ENCODE measurements at regions not wholly inside any gene's neighbourhood (a gene's known extent, or its start where the extent isn't known, plus 50 kb on each side); places are given as distances from the start of the nearest gene placed in this dataset.
A peak's percentile ranks its signal among the peaks of the same experiment; 100 is the strongest.
"Not testable (repeated sequence)": the region's sequence is repeated elsewhere in the genome, so short reads cannot be mapped to it uniquely, and the experiment has no call there.

DNA sequence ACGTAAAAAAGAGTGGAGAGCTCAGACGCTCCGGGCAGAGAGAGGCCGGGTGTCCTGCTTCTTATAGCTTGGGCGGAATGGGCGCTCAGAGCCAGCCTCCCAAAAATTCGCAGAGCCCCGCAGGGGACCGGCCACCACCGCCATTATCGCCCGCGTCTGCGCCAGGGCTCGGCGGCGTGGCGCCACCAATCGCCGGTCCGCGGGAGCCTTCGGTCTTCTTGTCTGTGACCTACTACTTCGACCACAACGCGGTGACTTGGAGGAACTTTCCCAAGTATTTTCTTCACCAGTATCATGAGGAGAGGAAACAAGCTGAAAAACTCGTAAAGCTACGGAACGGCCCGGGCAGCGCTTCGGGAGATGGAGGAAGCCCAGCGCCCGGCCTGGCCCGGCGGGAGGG lies 1138.1 kb upstream of the CHAC2 start:
- no peak for DNase-seq (ENCODE audit: low read depth in 4 of 4, low spot score in 3 of 4)

DNA sequence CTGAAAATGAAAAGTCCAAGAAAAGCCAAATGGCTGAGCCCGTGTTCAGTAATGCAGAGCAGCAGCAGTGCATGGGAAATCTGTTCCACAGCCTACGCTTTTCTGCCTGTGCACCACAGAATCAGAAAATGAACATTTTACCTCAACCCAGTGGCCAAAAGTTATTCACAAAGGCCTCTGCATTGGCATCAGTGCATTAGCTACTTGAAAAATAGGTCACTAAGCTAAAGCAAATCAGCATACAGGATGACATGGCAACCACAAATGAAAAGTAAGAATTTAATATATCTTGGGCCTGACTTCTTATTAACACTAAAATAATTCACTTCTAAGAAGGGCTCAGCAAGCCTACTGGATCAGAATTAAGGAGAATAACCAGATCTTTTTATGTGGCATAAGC lies 1145.3 kb upstream of the CHAC2 start:
- DNase-seq (ENCODE audit: low read depth in 4 of 4, low spot score in 3 of 4), result no peak

DNA sequence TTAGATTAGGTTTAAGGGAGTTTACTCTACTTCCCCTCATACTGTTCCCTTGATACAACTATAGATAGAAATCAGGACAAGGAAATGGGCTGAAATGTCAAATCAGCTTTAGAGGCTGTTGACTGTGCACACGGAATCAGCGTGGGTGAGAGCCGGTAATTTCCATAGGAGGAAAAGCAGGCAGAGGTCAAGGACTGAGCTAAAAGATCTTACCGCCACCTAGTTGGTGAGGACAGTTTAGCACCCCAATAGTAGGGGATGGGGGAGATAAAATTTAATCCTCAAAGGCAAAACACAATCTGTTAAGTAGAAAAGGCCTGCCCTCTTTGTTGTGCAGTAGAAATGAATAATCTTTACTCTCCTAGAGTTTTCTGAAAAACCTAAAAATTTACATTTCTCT lies 1154.5 kb upstream of the CHAC2 start:
- no peak for DNase-seq (ENCODE audit: low read depth in 4 of 4, low spot score in 3 of 4)

DNA sequence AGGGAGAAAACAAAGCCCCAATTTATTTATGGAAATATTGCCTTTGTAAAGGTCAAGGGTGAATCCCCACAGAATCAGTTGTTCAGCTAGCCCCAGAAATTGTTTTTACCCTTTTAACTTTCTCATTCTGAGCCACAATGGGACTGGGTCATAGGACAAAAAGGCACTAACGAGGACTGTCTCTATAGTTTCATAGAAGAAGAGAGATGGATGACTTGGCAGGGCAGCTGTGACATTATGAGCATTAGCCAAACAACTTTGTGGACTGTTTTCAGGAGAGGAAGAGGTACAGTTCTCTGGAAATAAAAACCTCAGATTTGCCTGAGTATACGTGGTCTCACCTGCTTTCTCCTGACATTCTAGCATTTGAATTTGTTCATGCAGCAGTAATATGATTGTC lies 1155.8 kb upstream of the CHAC2 start:
- DNase-seq (ENCODE audit: low read depth in 4 of 4, low spot score in 3 of 4), result no peak

DNA sequence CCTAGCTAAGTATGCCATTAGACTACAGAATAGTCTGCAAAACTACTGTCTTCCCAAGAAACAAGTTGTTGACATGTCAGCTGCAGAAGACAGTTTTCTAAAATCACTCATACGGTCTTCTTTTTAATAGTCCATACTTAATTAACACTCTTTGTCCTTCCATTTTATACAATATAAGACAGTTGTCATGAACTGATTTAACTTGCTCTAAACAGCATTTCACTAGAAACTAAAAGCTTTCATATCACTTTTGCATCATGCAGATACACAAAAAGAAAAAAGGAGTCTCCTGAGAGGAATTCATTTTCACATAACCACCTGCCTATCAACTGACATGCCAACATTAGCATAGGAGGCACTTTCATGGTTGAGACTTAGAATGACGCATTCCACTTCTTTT lies 1159.6 kb upstream of the CHAC2 start:
- DNase-seq (ENCODE audit: low read depth in 4 of 4, low spot score in 3 of 4), result no peak

DNA sequence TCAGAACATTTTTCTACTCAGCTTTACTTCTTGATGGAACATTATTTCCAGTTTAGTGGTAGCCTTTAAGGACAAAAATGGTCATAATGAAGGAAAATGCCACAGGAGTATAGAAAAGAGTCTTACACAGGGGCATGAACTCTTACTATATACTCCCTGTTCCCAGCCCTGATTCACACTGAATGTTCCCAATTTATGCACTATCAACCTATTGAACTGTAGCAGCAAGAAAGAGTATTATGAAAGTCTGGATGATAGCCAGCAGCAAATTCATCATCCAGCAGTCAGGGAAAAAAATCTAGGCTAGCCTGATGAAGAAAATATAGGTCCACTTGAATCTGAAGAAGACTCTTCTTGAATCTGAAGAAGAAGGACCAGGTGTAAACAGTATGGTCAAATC lies 1170.3 kb upstream of the CHAC2 start:
- DNase-seq (ENCODE audit: low read depth in 4 of 4, low spot score in 3 of 4), result no peak

DNA sequence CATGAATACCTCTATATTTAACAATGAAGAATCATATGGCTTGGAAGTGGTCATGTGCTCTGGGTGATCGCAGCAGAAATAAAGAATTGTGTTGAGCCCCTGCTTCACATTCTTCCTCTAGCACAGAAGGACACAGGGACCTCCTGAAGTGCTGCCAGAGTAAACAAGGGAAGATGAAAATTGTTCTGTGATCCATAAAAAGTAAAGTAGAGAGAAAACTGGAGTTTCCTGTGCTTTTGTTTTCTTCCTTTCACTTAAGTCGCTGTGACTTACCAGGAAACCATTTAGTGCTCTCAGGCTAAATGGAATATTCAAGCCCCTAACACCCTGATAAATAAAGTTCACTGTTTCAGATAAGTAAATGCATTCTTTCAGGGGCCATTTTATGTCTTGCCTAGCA lies 1173.6 kb upstream of the CHAC2 start:
- peak in 1 of 4 donors; percentile 0 for DNase-seq (ENCODE audit: low read depth in 4 of 4, low spot score in 3 of 4)

DNA sequence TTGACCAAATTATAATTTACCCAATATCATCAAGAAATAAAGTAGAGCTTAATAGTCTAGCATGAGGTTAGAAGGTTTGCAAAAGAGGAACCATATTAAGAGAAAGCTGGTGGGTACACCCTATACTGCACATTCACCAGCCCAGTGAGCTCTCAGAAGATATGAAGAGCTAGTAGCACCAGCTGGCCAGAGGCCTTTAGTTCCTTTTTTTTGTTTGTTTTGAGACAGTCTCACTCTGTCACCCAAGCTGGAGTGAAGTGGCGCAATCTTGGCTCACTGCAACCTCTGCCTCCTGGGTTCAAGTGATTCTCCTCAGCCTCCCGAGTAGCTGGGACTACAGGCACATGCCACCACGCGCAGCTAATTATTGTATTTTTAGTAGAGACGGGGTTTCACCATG lies 1183.5 kb upstream of the CHAC2 start:
- DNase-seq (ENCODE audit: low read depth in 4 of 4, low spot score in 3 of 4), result not testable (repeated sequence)

DNA sequence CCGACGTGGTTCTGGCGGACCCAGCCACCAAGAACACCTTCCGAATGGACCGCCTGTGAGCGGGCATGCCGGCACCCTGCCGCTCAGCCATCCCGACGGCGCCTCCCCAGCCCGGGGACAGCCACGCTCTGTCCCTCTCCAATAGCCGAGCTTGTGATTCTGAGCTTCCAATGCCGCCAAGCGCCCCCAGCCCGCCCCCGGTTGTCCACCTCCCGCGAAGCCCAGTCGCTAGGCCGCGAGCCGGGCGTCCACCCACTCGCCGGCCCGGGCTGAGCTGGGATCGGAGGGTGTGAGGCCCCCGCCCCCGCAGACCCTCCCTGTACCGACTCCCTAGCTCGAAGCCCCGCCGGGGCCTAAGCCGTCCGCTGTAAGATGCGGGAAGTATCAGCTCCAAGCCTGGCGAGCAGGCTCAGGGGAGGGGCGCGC lies 1195.1 kb upstream of the CHAC2 start:
- no peak for DNase-seq (ENCODE audit: low read depth in 4 of 4, low spot score in 3 of 4)

DNA sequence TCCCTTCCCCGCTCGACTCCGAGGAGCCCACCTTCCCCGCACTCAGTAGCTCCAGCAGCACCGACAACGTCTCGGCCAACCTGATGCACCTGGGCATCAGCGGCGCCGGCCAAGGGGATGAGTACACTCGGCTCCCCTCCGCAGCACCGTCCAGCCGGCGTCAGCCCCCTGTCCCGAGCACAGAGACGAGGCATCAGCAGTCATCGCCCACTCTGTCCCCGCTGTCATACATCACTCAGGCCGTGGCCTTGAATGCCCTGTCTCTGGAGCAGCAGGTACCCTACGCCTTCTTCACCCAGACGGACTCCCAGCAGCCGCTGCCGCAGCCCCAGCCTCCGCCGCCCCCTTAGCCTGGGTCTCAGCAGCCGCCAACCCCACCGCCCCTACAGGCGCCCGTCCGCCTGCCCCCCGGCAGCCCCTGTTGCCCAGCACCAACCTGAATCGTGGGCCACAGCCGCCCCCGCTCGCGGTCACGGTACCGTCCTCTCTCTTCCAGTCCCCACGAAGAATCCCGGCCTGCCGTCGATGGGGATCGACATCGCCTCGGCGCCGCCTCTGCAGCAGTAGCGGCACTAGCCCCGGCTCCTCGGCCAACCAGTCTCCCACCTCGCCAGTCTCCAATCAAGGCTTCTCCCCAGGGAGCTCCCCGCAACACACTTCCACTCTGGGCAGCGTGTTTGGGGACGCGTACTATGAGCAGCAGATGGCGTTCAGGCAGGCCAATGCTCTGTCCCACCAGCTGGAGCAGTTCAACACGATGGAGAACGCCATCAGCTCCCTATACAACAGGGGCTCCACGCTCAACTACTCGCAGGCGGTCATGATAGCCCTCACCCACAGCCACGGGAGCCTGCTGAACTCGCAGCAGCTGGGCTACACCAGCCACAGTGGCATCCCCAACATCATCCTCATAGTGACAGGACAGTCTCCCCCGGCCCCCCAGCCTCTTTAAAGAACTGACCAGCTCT lies 1195.9 kb upstream of the CHAC2 start:
- DNase-seq (ENCODE audit: low read depth in 4 of 4, low spot score in 3 of 4), result no peak

DNA sequence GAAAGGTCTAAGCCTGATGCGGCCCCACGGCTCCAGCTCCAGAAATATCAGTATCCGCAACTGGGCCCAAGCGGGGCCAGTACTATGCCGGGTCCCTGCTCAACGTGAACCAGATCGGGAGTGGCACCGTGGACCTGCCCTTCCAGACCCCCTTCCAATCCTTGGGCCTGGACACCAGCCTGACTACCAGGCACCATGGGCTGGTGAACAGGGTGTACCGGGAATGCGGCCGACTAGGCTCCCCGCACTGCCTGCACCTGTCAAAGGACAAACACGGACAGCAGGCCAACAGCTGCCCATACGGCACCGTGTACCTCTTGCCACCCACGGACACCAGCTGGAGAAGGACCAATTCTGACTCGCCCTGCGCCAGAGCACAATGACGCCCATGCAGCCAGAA lies 1196.9 kb upstream of the CHAC2 start:
- DNase-seq (ENCODE audit: low read depth in 4 of 4, low spot score in 3 of 4), result no peak

DNA sequence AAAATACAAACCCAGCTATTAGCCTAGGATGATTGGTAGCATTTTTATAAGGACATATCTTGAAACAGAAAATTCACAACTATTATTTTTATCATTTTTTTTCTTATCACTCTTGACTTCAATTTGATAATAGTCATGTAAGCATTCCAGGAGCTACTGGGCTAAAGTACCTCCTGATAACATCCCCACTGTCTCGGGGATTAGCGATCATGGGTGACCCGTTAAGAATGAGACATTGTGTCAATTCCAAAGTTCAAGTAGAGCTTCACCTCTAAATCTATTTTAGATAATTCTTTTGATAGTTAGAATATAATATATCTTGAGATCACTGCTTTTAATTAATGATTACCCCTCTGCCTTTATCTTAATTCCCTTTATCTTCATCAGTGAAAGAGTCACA lies 1204.5 kb upstream of the CHAC2 start:
- DNase-seq (ENCODE audit: low read depth in 4 of 4, low spot score in 3 of 4), result no peak

DNA sequence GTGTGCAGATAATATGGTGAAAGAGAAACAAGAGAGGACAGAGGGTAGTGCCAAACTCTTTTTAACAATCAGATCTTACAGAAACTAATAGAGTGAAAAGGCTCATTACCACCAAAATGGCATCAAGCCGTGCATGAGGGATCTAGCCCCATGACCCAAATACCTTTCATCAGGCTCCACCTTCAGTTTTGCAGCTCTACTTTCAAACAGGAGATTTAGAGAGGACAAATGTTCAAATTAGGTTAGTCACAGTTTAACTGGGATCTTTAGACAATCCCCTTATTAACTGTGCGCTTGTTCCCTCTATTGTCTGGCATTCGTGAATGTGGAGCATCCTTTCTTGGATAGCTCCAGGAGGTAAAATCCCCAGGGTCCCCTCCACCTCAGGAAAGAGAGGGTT lies 1209.3 kb upstream of the CHAC2 start:
- no peak for DNase-seq (ENCODE audit: low read depth in 4 of 4, low spot score in 3 of 4)

DNA sequence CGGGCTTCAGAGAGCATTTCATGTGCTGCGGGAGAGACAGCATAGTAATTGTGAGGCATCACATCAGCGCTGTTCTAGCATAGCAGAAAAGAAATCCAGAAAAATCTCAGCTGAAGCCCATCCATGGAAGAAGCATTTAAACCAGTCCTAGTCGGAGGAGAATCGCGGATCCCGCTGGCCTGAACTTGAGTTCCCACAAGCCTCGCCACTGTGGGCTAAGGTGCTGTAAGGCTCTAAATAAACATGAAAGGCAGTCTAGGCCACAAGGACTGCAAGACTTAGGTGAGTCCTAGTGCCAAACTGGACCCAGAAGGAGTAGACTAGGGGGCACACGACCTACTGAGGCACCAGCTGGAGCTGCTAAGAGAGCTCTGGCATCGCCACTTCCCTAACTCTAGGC lies 1225.3 kb upstream of the CHAC2 start:
- no peak for DNase-seq (ENCODE audit: low read depth in 4 of 4, low spot score in 3 of 4)

DNA sequence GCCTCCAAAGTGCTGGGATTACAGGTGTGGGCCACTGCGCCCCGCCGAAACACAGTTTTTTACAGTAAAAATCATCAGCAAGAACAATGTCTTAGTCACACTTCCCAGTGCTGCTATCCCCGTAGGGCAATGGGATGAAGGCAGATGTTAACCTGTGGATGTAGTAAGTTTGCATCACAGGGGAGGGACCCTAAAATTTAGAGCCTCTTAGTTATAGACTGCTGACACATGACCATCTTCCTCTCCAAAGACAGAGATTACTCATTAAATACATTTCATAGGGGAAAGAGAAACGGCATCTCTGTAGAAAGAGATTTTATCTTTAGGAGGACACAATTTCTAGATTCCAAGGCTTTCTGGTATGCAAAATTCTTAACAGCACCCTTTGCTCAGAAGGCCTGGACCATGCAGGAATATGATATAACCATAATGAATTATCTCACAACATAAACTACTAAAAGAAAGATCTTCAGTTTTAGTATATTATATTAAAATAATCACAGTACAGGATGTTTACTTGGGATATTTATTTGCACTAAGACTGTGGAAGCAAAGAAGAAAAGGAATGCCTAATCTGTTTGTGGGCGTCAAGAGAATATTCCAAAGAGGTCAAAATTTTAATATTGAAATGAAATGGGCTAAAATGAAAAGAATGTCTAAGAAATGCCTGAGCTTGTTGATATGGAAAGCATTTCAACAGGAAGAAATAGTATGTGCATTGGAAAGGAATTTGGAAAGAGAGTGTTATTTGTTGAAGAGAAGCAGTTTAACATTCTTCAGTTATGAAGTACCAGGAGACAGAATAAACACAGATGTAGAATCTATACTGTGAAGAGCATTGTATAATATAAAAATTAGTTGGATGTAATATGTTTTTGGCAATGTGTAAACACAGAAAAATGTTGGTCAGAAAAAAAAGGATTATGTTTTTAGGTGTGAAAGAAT lies 1228.3 kb upstream of the CHAC2 start:
- no peak for DNase-seq (ENCODE audit: low read depth in 4 of 4, low spot score in 3 of 4)

DNA sequence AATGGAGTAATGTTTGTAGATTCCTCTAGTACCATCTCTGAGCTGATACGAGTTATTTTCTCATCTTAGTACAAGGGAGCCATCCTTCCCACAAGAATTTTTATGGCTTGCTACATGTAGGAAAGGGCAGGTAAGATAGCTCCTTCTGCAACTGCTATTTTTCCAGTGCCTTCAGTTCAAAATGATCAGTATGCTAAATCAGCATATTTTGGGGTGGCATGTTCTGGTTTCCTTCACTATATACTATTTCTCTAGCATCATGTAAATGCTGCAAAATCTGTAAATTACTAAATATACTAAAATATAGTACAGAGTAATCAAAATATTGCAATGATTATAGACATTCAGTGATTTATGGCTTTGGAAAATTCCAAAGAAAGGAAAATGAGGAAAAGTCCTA lies 1230.0 kb upstream of the CHAC2 start:
- no peak for DNase-seq (ENCODE audit: low read depth in 4 of 4, low spot score in 3 of 4)

DNA sequence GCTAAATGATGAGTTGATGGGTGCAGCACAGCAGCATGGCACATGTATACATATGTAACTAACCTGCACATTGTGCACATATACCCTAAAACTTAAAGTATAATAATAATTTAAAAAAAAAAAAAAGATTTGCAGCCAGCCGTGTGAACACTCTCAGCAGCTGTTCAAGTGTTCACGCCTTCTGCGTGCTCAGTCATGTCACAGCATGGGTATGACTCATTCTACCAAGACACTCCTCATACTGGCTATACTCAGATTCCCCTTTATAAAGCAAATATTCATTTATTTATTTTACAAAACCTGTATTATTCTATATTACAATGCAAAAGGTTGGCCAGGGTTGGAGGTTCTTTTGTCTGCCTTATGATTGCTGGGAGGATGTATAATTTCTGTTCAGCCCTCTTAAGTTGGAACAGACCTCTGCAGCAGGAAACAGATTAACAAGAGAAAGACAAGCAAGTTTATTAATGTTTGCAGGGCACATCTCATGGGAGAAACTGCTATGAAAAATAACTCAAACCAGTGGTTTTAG lies 1230.6 kb upstream of the CHAC2 start:
- DNase-seq (ENCODE audit: low read depth in 4 of 4, low spot score in 3 of 4), result no peak

DNA sequence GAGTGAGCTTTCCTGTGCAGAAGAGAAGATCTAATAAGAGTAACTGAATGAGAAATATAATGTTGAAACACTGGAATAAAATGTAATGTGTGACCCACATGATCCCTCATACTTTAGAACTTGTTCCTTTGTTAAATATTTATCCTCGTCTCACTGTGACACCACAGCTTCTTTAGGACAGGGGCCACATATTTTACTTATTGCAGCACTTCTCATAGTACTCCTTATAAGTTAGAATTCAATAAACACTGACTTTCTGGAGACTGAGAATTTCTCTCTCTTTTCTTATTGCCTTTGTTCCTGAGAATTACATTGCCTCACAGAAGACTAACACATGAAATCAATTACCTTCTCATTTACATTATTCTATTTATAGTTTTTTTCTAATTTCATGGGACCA lies 1234.6 kb upstream of the CHAC2 start:
- DNase-seq (ENCODE audit: low read depth in 4 of 4, low spot score in 3 of 4), result no peak

DNA sequence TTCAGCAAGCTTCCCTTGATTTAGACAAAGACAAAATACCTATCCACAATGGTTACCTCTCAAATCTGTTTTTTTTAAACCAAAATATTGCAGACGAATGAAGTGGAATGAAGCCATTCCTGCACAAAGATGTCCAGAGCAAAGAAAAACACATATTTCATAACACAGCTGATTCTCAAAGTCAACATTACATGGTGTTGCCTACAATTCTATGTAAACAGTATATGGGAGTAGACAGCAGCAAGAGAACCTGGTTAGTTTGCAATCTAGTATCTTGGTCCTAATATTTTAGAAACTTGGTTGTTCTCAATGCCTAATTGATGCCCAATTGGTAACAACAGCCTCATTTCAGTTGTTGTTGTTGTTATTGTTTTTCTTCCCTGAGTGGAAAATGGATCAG lies 1240.9 kb upstream of the CHAC2 start:
- no peak for DNase-seq (ENCODE audit: low read depth in 4 of 4, low spot score in 3 of 4)

DNA sequence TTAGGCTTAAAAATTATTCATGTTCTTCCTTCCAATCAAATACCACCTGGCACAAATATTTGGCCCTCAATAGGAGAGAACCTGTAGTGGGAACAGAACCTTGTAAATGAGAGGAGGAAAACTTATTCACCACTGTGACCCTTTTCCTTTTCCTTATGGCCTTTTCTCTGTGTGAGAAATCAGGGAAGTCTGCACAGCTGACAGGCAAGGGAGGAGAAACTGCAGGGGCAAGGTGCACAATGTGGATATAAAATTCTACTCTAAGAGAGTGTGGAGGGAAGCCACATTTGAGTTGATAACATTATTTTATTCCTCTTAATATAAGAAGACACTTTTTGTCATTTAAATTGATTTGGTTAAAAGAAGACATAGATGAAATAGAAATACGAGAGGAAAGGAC lies 1247.0 kb upstream of the CHAC2 start:
- no peak for DNase-seq (ENCODE audit: low read depth in 4 of 4, low spot score in 3 of 4)

DNA sequence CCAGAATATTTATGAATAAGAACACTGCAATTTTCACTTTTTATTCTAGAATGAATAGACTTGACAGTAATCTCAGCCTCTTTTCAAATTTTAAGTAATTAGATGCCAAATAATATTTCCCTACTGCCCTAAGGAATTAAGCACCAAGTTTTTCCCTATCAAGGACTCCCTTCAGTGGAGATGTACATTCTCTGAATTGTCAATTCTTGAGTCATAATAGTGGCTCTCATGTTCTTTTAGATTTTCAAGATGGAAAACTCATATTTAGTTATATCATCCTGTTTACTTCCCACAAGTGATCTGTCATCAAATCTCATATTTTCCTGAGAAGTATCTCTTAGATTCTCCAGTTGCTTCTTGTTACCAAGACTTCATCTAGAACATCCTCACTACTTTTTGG lies 1248.9 kb upstream of the CHAC2 start:
- DNase-seq (ENCODE audit: low read depth in 4 of 4, low spot score in 3 of 4), result no peak
